ENCODE measurements at regions not wholly inside any gene's neighbourhood (a gene's known extent, or its start where the extent isn't known, plus 50 kb on each side); places are given as distances from the start of the nearest gene placed in this dataset.

- H3K4me3 ChIP-seq (ENCODE audit: control insufficient read depth, low read depth, low read length), result no peak overlapping the region
- no peak for DNase-seq (ENCODE audit: low read depth)
- no peak for TF ChIP-seq CTCF (conservative IDR thresholded peaks at IDR 0.05; ENCODE audit: control insufficient read depth, insufficient read depth, low read depth, low read length)
Measured at GRCh38 chr5:113794981-113795380, 281.5 kb downstream of the YTHDC2 start.

GRCh38 chr5:113800686-113801085 is 287.2 kb downstream of the YTHDC2 start:
- H3K4me3 ChIP-seq (ENCODE audit: control insufficient read depth, low read depth, low read length), result no peak overlapping the region
- no peak for TF ChIP-seq CTCF (conservative IDR thresholded peaks at IDR 0.05; ENCODE audit: control insufficient read depth, insufficient read depth, low read depth, low read length)

GRCh38 chr5:113804264-113804663 is 290.8 kb downstream of the YTHDC2 start:
- DNase-seq (ENCODE audit: low read depth), result no peak
- no peak overlapping the region for H3K4me3 ChIP-seq (ENCODE audit: control insufficient read depth, low read depth, low read length)
- no peak for TF ChIP-seq CTCF (conservative IDR thresholded peaks at IDR 0.05; ENCODE audit: control insufficient read depth, insufficient read depth, low read depth, low read length)

More at GRCh38 chr5:113800686-113801085, 287.2 kb downstream of the YTHDC2 start:
- no peak for DNase-seq (ENCODE audit: low read depth)

GRCh38 chr5:113804943-113805342 is 291.4 kb downstream of the YTHDC2 start:
- DNase-seq (ENCODE audit: low read depth), result no peak
- TF ChIP-seq CTCF (conservative IDR thresholded peaks at IDR 0.05; ENCODE audit: control insufficient read depth, insufficient read depth, low read depth, low read length), result no peak
- H3K4me3 ChIP-seq (ENCODE audit: control insufficient read depth, low read depth, low read length), result no peak overlapping the region

- peak; percentile 17 for DNase-seq (ENCODE audit: low read depth)
- H3K4me3 ChIP-seq (ENCODE audit: control insufficient read depth, low read depth, low read length), result no peak overlapping the region
Measured at GRCh38 chr5:113806250-113806649, 292.8 kb downstream of the YTHDC2 start.

GRCh38 chr5:113806904-113807303 is 293.4 kb downstream of the YTHDC2 start:
- no peak overlapping the region for H3K4me3 ChIP-seq (ENCODE audit: control insufficient read depth, low read depth, low read length)
- no peak for DNase-seq (ENCODE audit: low read depth)
- TF ChIP-seq CTCF (conservative IDR thresholded peaks at IDR 0.05; ENCODE audit: control insufficient read depth, insufficient read depth, low read depth, low read length), result no peak

More at GRCh38 chr5:113806250-113806649, 292.8 kb downstream of the YTHDC2 start:
- TF ChIP-seq CTCF (conservative IDR thresholded peaks at IDR 0.05; ENCODE audit: control insufficient read depth, insufficient read depth, low read depth, low read length), result peak; percentile 34

- H3K4me3 ChIP-seq (ENCODE audit: control insufficient read depth, low read depth, low read length), result no peak overlapping the region
- peak; percentile 49 for DNase-seq (ENCODE audit: low read depth)
- no peak for TF ChIP-seq CTCF (conservative IDR thresholded peaks at IDR 0.05; ENCODE audit: control insufficient read depth, insufficient read depth, low read depth, low read length)
Measured at GRCh38 chr5:113807427-113807991, 294.0 kb downstream of the YTHDC2 start.
